HG03196 (cell line): ENCODE measurements at regions not wholly inside any gene's neighbourhood (a gene's known extent, or its start where the extent isn't known, plus 50 kb on each side); places are given as distances from the start of the nearest gene placed in this dataset.
"Not testable (repeated sequence)": the region's sequence is repeated elsewhere in the genome, so short reads cannot be mapped to it uniquely, and the experiment has no call there.

ENCODE experiments used
- ATAC-seq: cut with Tn5 transposase; IDR thresholded peaks from one replicate; pipeline ENCODE4 v1.9.1; 2021; ENCODE audit not compliant: unreplicated experiment

GRCh38 chr6:114733596-114733995, 390.8 kb upstream of the HS3ST5 start:
- no peak for ATAC-seq

GRCh38 chr6:114718716-114719270, 376.0 kb upstream of the HS3ST5 start:
- ATAC-seq = no peak

- ATAC-seq = no peak
Observed at GRCh38 chr6:114718186-114718585, 375.4 kb upstream of the HS3ST5 start.

GRCh38 chr6:114714836-114715507, 372.1 kb upstream of the HS3ST5 start:
- peak; percentile 57 for ATAC-seq

GRCh38 chr6:114713690-114714089, 370.9 kb upstream of the HS3ST5 start:
- no peak for ATAC-seq

GRCh38 chr6:114712129-114712662, 369.4 kb upstream of the HS3ST5 start:
- ATAC-seq = no peak

- ATAC-seq = no peak
Observed at GRCh38 chr6:114707081-114707620, 364.3 kb upstream of the HS3ST5 start.

- ATAC-seq = no peak
Observed at GRCh38 chr6:114690625-114691024, 347.8 kb upstream of the HS3ST5 start.

- no peak for ATAC-seq
Observed at GRCh38 chr6:114659513-114659912, 316.7 kb upstream of the HS3ST5 start.

GRCh38 chr6:114651611-114652010, 308.8 kb upstream of the HS3ST5 start:
- ATAC-seq = no peak

GRCh38 chr6:114650891-114651290, 308.1 kb upstream of the HS3ST5 start:
- no peak for ATAC-seq

- ATAC-seq = no peak
Observed at GRCh38 chr6:114649298-114649697, 306.5 kb upstream of the HS3ST5 start.

GRCh38 chr6:114648847-114649246, 306.0 kb upstream of the HS3ST5 start:
- ATAC-seq = no peak

GRCh38 chr6:114638341-114638740, 295.5 kb upstream of the HS3ST5 start:
- no peak for ATAC-seq

- ATAC-seq = no peak
Observed at GRCh38 chr6:114634016-114634415, 291.2 kb upstream of the HS3ST5 start.

- not testable (repeated sequence) for ATAC-seq
Observed at GRCh38 chr6:114626226-114626625, 283.4 kb upstream of the HS3ST5 start.

GRCh38 chr6:114619621-114620200, 276.9 kb upstream of the HS3ST5 start:
- ATAC-seq = no peak

GRCh38 chr6:114611696-114612095, 268.9 kb upstream of the HS3ST5 start:
- no peak for ATAC-seq

GRCh38 chr6:114608091-114608490, 265.3 kb upstream of the HS3ST5 start:
- no peak for ATAC-seq

- ATAC-seq = no peak
Observed at GRCh38 chr6:114605656-114606055, 262.8 kb upstream of the HS3ST5 start.

- no peak for ATAC-seq
Observed at GRCh38 chr6:114600381-114600780, 257.6 kb upstream of the HS3ST5 start.

GRCh38 chr6:114595591-114595990, 252.8 kb upstream of the HS3ST5 start:
- no peak for ATAC-seq
